Superior temporal gyrus (tissue), 1 donor: ENCODE measurements at regions not wholly inside any gene's neighbourhood (a gene's known extent, or its start where the extent isn't known, plus 50 kb on each side); places are given as distances from the start of the nearest gene placed in this dataset.
A peak's percentile ranks its signal among the peaks of the same experiment; 100 is the strongest.
"Not testable (repeated sequence)": the region's sequence is repeated elsewhere in the genome, so short reads cannot be mapped to it uniquely, and the experiment has no call there.

Source experiments
- DNase-seq: peaks from one replicate; pipeline ENCODE4 v3.0.0-alpha.2; 2016; ENCODE audit errors: extremely low spot score

- no peak for DNase-seq
Observed at GRCh38 chr14:65962952-65963351, 523.2 kb upstream of the CCDC196 start.

GRCh38 chr14:65964366-65964765 lies 521.8 kb upstream of the CCDC196 start:
- DNase-seq = no peak

GRCh38 chr14:65966188-65966587 lies 520.0 kb upstream of the CCDC196 start:
- DNase-seq = no peak

GRCh38 chr14:65972346-65972870 lies 513.8 kb upstream of the CCDC196 start:
- no peak for DNase-seq

DNA sequence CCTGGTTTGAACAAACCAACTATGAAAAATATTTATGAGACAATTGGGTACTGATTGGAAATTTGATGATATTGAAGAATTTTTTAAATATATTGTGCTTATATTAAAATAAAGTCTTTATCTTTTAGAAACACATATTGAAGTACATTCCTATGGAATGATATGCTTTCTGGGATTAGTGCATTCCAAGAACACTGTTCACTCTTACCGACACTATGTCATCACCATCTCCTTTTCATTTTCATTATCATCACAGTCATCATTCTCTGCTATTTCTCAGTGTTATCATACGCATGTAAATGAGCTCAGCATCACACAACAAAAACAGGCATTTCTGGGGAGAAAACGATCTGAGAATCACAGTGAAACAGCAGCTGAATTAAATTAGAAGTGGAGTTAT lies 513.3 kb upstream of the CCDC196 start:
- no peak for DNase-seq

GRCh38 chr14:65975865-65976264 lies 510.3 kb upstream of the CCDC196 start:
- DNase-seq = no peak

GRCh38 chr14:65976761-65977404 lies 509.3 kb upstream of the CCDC196 start:
- no peak for DNase-seq

GRCh38 chr14:65981192-65981843 lies 504.9 kb upstream of the CCDC196 start:
- no peak for DNase-seq

- no peak for DNase-seq
Observed at GRCh38 chr14:65986041-65986440, 500.1 kb upstream of the CCDC196 start.

DNA sequence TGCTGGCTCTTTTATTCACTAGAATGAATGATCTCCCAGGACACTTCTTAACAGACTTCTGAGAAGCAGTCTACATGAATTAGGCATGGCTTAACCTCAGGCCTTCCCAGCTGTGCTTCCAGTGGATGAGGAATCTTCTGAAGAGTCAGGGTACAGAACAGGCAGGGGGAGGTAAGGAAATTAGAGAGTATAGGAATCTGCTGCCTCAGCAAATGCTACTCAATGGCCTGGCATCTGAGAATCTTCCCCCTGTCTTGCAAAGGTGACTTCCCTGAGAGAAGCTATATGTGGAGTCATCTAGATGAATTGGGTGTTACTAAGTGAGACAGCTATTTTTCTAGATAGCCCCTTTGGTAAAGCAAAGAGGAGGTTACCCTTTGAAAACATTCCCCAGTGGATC lies 496.2 kb upstream of the CCDC196 start:
- DNase-seq = no peak

- no peak for DNase-seq
Observed at GRCh38 chr14:65991104-65991503, 495.1 kb upstream of the CCDC196 start.

GRCh38 chr14:65991935-65992334 lies 494.2 kb upstream of the CCDC196 start:
- DNase-seq = not testable (repeated sequence)

DNA sequence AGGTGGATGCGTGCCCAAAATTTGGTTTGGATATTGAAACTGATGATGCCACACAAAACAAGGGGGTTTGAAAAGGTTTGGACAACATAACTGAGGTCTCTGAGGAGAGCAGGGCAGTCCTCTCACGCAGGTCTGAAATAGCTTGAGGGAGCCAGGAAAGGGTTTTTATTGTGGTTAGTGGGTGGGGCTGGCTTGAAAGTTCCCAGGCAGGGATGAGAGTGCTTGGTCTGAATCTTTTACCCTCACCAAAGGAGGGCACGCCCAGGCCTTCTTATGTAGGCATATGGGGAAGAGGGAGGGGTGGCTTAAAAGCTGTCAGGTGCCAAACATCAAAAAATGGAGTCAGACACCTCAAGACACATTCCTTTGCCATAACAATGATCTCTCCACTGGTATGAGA lies 493.1 kb upstream of the CCDC196 start:
- DNase-seq = no peak

GRCh38 chr14:65993996-65994395 lies 492.2 kb upstream of the CCDC196 start:
- no peak for DNase-seq

GRCh38 chr14:65997347-65997746 lies 488.8 kb upstream of the CCDC196 start:
- no peak for DNase-seq

- no peak for DNase-seq
Observed at GRCh38 chr14:65999865-66000264, 486.3 kb upstream of the CCDC196 start.

DNA sequence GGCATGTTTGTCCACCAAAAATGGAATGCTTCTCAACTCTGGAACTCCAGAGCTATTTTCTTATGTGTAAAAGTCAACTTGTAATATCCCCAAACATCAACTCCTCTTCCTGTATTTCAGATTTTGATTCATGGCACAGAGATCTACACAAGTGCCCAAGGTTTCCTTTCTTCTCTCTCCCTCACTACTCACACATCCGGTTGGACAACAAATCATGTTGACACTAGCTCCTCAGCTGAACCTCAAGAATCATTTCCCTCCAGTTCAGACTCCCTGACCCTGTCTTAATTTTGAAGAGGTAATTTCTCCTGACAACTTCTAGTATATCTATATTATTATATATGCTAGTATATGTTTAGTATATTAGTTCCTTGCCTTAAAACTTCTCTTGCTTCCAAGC lies 485.4 kb upstream of the CCDC196 start:
- DNase-seq = no peak

DNA sequence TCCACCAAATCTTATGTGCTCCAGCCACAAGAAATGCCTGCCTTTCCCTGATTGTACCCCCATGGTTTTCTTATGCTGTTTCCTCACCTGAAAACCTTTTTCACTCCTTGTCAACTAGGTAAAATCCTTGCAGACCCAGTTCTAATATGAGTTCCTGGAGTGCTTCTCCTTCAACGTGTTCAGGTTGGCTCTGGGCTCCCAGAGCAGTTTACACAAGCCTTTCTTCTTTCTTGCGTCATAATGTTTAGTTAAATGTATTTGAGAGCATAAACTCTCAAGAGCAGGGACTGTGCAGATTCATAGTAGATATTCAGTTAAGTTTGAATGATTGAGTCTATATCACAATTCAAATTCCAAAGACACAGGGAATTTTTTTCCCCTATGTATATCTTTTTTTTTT lies 484.8 kb upstream of the CCDC196 start:
- DNase-seq = no peak

DNA sequence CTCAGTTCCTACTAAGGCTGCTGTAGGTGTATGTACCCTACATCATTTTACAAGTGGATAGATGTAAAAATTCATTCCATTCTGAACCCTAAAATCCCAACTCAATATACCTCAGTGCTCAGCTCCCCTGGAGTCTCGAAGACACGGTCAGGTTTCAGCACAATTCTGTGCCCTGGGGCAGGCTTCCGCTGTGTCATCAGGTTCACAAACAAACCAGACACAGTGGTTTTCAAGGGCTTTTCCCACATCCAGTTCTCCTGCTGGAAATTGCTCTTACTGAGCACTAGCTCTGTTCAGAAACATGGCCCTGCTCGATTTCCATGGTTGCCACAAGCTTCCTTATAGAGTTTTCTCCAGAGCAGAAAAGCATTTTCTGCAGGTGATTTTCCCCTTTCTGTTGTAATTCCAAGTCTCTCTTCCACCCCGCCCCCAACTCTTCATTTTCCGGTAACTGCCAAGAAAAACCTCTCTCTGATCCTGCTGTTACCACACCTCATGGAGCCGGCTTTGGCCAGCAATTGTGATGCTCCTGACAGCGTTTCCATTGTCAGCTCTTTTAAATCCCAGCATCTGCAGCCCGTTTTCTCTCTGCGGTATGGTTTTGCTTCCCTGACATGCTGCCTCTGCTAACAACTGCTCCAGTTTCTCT lies 483.0 kb upstream of the CCDC196 start:
- DNase-seq = no peak

DNA sequence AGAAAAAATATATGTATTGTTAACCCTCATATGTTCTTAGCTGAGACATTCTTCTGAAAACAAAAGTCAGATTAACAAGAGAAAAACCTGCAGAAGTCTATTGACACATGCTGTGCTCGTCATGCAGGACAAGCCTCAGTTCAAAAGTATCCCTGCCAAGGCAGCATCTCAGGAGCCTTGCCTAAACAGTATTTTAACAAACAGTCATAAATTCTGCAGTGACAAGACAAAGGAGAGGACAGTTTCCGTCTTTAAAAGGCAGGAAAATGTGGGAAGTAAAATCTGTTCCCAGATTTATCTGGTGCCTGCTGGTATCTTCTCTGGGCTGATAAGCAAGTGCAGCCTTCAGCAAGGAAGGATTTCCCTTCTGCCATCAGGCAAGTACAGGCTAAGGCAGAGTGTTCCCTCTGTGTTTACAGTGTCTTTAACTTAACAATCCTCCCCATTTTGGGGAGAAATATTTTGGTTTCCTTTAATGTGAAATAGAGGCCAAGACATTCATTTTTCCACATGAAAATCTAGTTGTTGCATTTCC lies 480.2 kb upstream of the CCDC196 start:
- DNase-seq = no peak

GRCh38 chr14:66008631-66009030 lies 477.5 kb upstream of the CCDC196 start:
- peak; percentile 18 for DNase-seq

DNA sequence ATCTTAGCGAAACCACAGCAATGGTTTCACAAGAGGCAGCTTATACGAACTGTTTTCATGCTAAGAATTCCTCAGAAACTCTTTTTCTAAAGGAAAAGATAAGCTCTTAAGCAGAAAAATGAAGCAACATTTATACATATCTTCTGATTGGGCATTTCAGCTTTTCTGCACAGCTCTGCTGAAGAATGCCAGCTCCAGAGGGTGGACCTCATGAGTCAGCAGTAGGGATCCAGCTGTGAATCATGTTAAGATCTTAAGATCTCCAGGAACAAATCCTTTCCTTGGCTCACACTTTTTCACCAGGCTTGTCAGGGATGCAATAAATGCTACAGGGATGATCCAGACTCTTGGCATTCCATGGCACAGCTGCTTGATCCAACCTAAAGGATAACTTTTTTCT lies 477.1 kb upstream of the CCDC196 start:
- DNase-seq = peak; percentile 29

DNA sequence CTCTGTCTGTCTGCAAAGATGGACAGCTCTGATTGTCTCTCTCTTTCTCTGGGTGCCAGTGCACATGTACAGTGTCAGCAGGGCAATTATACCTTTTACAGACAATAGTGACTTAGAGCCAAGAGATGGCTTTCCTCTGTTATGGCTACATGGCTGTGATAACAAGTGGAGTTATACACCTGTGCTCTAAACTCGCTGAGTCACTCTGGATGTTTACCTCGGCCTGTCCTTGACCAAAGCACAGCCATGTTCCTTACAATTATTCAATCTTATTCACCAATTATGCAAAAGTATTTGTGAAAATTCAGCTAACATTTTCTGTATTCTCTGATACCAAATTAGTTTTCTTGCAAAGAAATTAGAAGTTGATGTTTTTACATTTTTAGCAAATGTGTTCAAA lies 475.5 kb upstream of the CCDC196 start:
- no peak for DNase-seq
